GM12872 (cell line): ENCODE measurements at regions not wholly inside any gene's neighbourhood (a gene's known extent, or its start where the extent isn't known, plus 50 kb on each side); places are given as distances from the start of the nearest gene placed in this dataset.

Experiments
- TF ChIP-seq, protein P1 (sequence below): IDR thresholded peaks from 3 replicates; pipeline ENCODE4 v1.5.1; 2011; ENCODE audit warnings: low read depth, mild to moderate bottlenecking, low read length, moderate library complexity; ENCODE audit not compliant: insufficient read depth

DNA sequence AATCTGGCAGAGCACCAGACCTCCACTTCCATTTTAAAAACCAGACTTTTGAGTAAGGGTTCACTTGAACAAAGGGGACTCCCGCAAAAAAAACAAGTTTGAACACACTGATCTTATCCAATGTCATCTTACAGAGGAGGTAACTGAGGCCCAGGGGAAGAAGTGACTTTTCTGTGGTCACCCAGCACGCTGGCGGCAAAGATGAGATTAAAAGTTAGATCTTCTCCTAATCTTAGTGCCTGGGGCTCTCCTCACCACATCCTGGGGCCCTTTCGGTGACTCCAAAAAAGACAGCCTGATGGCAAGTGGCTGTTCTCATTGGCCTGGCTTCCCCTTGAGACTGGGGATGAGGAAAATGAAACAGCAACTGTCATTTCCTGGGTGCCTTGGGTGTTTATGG lies 101.8 kb upstream of the ZNF98 start:
- TF ChIP-seq, protein P1, sequence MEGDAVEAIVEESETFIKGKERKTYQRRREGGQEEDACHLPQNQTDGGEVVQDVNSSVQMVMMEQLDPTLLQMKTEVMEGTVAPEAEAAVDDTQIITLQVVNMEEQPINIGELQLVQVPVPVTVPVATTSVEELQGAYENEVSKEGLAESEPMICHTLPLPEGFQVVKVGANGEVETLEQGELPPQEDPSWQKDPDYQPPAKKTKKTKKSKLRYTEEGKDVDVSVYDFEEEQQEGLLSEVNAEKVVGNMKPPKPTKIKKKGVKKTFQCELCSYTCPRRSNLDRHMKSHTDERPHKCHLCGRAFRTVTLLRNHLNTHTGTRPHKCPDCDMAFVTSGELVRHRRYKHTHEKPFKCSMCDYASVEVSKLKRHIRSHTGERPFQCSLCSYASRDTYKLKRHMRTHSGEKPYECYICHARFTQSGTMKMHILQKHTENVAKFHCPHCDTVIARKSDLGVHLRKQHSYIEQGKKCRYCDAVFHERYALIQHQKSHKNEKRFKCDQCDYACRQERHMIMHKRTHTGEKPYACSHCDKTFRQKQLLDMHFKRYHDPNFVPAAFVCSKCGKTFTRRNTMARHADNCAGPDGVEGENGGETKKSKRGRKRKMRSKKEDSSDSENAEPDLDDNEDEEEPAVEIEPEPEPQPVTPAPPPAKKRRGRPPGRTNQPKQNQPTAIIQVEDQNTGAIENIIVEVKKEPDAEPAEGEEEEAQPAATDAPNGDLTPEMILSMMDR, result no peak

DNA sequence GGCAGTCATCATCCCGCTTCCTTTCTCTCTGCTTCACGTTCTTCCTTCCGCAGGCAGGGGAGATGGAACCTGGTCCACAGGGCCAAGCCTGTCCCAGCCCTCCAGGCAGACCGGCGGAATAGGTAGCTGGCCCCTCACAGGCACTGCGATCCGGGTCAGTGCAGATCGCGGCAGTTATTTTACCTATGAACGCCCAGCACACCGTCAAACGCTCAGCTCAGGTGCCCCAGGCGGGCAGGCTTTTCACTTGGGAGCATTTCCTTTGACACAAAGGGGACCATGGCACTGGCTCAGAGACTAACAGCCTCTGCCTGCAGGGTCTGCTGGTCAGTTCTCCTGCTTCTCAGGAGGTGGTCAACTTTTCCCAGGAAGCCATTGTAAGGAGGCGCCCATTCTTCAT lies 97.0 kb upstream of the ZNF98 start:
- TF ChIP-seq, protein P1, result no peak

DNA sequence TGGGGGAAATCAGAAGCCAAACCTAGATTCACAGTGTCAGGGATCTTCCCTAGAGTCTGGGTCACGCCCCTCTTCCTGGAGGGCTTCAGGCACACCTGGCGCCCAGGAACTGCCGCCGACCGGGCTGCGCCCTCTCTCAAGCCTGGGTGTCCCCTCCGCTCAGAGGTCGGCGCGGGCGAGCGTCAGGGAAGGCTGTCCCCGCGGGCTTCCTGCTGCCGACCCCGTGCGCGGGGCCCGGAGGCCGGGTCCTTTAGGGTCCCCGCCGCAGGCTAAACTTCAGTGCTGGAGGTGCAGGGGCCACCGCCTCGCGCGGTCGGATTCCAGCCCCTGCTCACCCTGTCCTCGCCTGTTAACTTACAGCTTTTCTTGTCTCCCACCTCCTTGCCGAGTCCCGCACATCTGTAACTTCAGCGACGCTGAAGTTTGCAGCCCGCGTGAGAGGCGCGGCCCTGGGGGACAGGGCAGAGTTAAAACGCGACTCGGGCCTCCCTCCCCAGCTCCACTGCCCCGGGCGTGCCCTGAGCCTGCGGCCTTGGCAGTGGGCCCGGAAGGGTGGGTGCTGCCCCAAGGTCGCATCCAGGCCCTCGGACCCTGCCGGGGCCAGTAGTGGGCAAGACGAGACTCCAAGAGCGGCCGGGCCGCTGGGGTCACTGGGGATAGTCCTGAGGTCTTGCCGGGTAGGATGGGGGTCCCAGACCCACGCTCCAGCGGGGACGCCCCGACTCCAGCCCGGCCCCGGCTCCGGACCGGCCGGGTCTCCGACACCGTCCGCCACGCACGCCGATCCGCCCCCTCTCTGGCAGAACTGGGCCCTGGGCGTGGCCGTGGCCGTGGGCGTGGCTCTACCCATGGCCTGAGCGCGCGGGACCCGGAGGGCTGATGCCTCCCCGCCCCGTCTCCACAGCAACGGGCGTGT lies 95.6 kb upstream of the ZNF98 start:
- TF ChIP-seq, protein P1, result no peak

DNA sequence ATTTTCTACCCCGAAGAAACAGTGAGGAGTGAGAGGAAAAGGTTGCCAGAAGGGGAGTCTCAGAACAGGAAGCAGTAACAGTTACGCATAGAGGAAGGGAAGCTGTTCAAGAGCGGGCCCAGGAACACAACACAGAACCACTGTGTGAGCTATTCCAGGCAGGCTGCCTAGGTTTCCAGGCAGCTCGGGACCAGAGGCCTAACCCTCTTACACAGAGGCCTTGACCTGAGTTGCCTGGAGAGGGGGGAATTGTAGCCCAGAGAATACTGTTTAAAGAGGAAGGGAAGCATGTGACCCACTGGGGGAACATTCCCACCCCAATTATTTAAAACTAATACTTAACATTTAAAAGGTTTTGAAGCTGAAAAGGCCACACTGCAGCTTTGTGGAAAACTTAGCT lies 93.3 kb upstream of the ZNF98 start:
- TF ChIP-seq, protein P1, result no peak

DNA sequence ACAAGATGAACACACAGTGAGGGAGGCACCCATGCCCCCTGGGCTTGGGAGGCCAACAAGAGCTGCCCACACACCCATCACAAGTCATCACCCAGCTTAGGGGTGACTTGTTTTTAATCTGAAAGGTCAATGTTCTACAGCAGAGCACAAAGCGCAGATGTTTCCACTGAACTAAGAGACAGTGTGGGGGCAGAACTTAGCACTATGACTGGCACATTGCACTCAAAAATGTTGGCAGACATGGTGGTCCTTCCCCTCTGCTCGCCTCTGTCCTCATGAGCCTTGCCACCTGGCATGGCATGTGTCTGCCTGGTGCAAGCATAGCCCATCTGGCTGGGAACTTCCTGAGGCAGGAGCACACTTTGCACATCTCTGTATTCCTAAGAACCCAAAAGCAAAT lies 81.4 kb upstream of the ZNF98 start:
- TF ChIP-seq, protein P1, result no peak

DNA sequence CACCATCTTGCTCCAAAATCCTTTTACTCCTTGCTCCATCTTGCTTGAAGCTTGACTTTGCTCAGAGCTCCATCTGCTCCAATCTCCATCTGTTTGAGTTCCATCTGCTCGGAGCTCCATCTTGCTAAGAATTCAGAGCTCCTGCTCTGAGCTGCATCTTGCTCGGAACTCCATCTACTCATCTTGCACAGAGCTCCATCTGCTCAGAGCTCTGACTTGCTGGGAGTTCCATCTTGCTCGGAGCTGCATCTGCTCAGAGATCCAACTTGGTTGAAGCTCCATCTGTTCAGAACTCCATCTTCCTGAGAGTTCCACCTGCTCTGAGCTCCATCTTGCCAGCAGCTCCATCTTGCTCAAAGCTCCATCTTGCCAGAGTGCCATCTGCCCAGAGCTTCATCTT lies 80.6 kb upstream of the ZNF98 start:
- TF ChIP-seq, protein P1, result no peak

DNA sequence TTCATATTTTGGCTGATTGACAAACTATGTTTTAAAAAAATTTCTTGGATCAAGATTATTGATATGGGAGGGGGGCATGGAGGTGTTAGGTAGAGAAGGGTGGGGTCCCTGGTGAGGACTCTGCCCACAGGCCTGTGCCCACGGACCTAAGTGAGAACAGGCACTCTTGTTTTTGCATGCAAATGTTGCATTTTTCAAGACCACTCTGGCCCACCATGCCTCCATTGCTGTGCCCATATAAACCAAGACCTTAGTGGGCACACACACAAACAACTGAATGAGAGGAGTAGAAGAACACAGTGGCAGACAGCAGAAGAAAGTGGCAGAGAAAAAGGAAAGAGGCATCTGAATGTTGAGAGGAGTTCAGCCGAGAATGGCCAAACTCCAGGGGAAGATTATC lies 69.6 kb upstream of the ZNF98 start:
- TF ChIP-seq, protein P1, result no peak
